K562 (cell line): ENCODE measurements at regions not wholly inside any gene's neighbourhood (a gene's known extent, or its start where the extent isn't known, plus 50 kb on each side); places are given as distances from the start of the nearest gene placed in this dataset.

Experiments used
- ATAC-seq: fragments of 200-7000 bp; cut with Tn5 transposase; 3 replicates; pipeline ENCODE4 v1.9.1; 2020; ENCODE audit warnings: moderate library complexity
- BruUV-seq: library from RNA; stranded (reverse); fragments of 400-500 nt; replicated peaks from 2 replicates; lab custom pipeline; 2021; lab: Mats Ljungman, UMichigan
- CTCF ChIA-PET: fragments of 300-600 bp; formaldehyde crosslinking; extraction: SDS; loops from one replicate; lab custom pipeline; 2021; ENCODE audit warnings: low intra/inter-chr PET ratio; lab: Yijun Ruan, JAX
- POLR2A ChIA-PET: fragments of 300-600, 350-650 bp; sonication (Branson Sonifier 250); formaldehyde crosslinking; extraction: SDS; loops from one replicate; lab custom pipeline; 2021; ENCODE audit warnings: antibody characterized with exemption, inconsistent platforms; lab: Yijun Ruan, JAX
- DNase-seq, 4 experiments: peaks; one replicate each; pipeline versions ENCODE4 v3.0.0 to v3.0.0-alpha.2; 2011 to 2018; ENCODE audit warnings: low spot score in 3 of 4, mixed read lengths in 3 of 4; ENCODE audit errors: extremely low read depth in 1 of 4
- FAIRE-seq: peaks from 2 replicates; lab custom pipeline; 2011; peaks lifted over from hg19 to GRCh38; lab: Jason Lieb, UNC
- H2AFZ ChIP-seq: 2 replicates; pipeline ENCODE4 v1.6.0; 2011; ENCODE audit warnings: low read depth, low read length, control low read depth, inconsistent platforms
- H3K27ac ChIP-seq: fragments of 200-600 bp; 3 replicates; pipeline ENCODE4 v1.8.0; 2011; ENCODE audit warnings: low read depth, mild to moderate bottlenecking, control low read depth, inconsistent platforms, low read length, moderate library complexity, mixed read lengths; ENCODE audit errors: extremely low read depth
- H3K27me3 ChIP-seq, 2 experiments: fragments of 300-600 bp in 1 of 2; 2 replicates in 1 of 2; 3 replicates in 1 of 2; pipeline versions ENCODE4 v1.6.0 to v1.8.0; 2011; ENCODE audit warnings: inconsistent platforms in 2 of 2, low read length in 2 of 2, mild to moderate bottlenecking in 1 of 2, mixed read lengths in 1 of 2, moderate library complexity in 1 of 2; ENCODE audit not compliant: control insufficient read depth in 2 of 2, insufficient read depth in 2 of 2
- H3K36me3 ChIP-seq: fragments of 300-600 bp; 3 replicates; pipeline ENCODE4 v1.8.0; 2011; ENCODE audit warnings: mild to moderate bottlenecking, low read length, inconsistent platforms; ENCODE audit not compliant: control insufficient read depth, insufficient read depth
- H3K4me1 ChIP-seq, 2 experiments: fragments of 200-600 bp in 1 of 2; replicated peaks in 1 of 2; 2 replicates in 1 of 2; 3 replicates in 1 of 2; pipeline versions ENCODE4 v1.5.1 to v1.8.0; 2011; ENCODE audit warnings: inconsistent platforms in 2 of 2, low read length in 2 of 2, mild to moderate bottlenecking in 1 of 2, mixed read lengths in 1 of 2, moderate library complexity in 1 of 2; ENCODE audit not compliant: control insufficient read depth in 2 of 2, insufficient read depth in 2 of 2
- H3K4me2 ChIP-seq: 2 replicates; pipeline ENCODE4 v1.6.1; 2011; ENCODE audit warnings: low read length, control low read depth, inconsistent platforms, mixed read lengths; ENCODE audit not compliant: insufficient read depth
- H3K4me3 ChIP-seq: fragments of 200-600 bp; sonication (generic), shearing (Covaris generic); 2 replicates; pipeline ENCODE4 v1.5.1; 2016; ENCODE audit warnings: control low read depth, inconsistent platforms
- H3K79me2 ChIP-seq: fragments of 200-600 bp; 3 replicates; pipeline ENCODE4 v1.8.0; 2011; ENCODE audit warnings: low read length, inconsistent platforms; ENCODE audit not compliant: control insufficient read depth, insufficient read depth
- H3K9ac ChIP-seq, 2 experiments: 2 replicates each; pipeline versions ENCODE4 v1.6.0 to v1.6.1; 2011; ENCODE audit warnings: low read depth in 2 of 2, low read length in 2 of 2, control low read depth in 1 of 2, inconsistent platforms in 1 of 2, mild to moderate bottlenecking in 1 of 2, mixed read lengths in 1 of 2; ENCODE audit not compliant: insufficient read depth in 1 of 2
- H3K9me1 ChIP-seq: one replicate; pipeline ENCODE4 v1.6.0; 2011; ENCODE audit warnings: inconsistent platforms, mild to moderate bottlenecking, low read length, moderate library complexity; ENCODE audit not compliant: control insufficient read depth, insufficient read depth
- H3K9me3 ChIP-seq: replicated peaks from 2 replicates; pipeline ENCODE4 v1.5.1; 2011; ENCODE audit warnings: low read depth, low read length, inconsistent platforms; ENCODE audit not compliant: control insufficient read depth, insufficient read depth
- H4K20me1 ChIP-seq: replicated peaks from 2 replicates; pipeline ENCODE4 v1.6.1; 2011; ENCODE audit warnings: low read length, inconsistent platforms, mixed read lengths; ENCODE audit not compliant: control insufficient read depth, insufficient read depth
- ARHGAP35 ChIP-seq: fragments of 450-650 bp; IDR thresholded peaks from 2 replicates; pipeline ENCODE4 v1.6.1; 2018; ENCODE audit not compliant: partially characterized antibody
- BRD4 ChIP-seq: fragments of 200-600 bp; sonication (generic); IDR thresholded peaks from 2 replicates; pipeline ENCODE4 v1.6.1; 2017; ENCODE audit warnings: inconsistent platforms
- DDX20 ChIP-seq: fragments of 450-650 bp; IDR thresholded peaks from 2 replicates; pipeline ENCODE4 v1.6.1; 2016; ENCODE audit warnings: missing genetic modification characterization, low read depth, mild to moderate bottlenecking, missing compliant biosample characterization, moderate library complexity
- KDM4B ChIP-seq, 2 experiments: fragments of 450-650 bp in 1 of 2; sonication (generic) in 1 of 2; IDR thresholded peaks; 2 replicates each; pipeline ENCODE4 v1.6.1; 2016 to 2017; ENCODE audit warnings: borderline replicate concordance in 2 of 2, antibody characterized with exemption in 1 of 2, low read depth in 1 of 2, mild to moderate bottlenecking in 1 of 2
- MLLT1 ChIP-seq, 2 experiments: fragments of 450-650 bp; IDR thresholded peaks; 2 replicates each; pipeline ENCODE4 v1.6.1; 2016
- NR3C1 ChIP-seq: sonication (generic); formaldehyde crosslinking; IDR thresholded peaks from 2 replicates; pipeline ENCODE4 v1.8.1; 2022; ENCODE audit warnings: missing genetic modification reagents
- RAD21 ChIP-seq, 2 experiments: fragments of 250-450 bp in 1 of 2; fragments of 450-650 bp in 1 of 2; sonication (Bioruptor Pico) in 1 of 2; formaldehyde crosslinking in 1 of 2; IDR thresholded peaks in 1 of 2; conservative IDR thresholded peaks in 1 of 2; 2 replicates each; pipeline versions ENCODE4 v1.4.0 to v1.8.0; 2020 to 2022; ENCODE audit warnings: mild to moderate bottlenecking in 2 of 2, moderate library complexity in 1 of 2
- RCOR1 ChIP-seq, 2 experiments: IDR thresholded peaks; 2 replicates each; pipeline ENCODE4 v1.6.1; 2012; ENCODE audit warnings: low read depth in 2 of 2, low read length in 2 of 2, borderline replicate concordance in 1 of 2, improper control_type of control experiment in 1 of 2
- ZFP1 ChIP-seq: fragments of 450-650 bp; formaldehyde crosslinking; IDR thresholded peaks from 2 replicates; pipeline ENCODE4 v1.4.0; 2020; ENCODE audit warnings: mild to moderate bottlenecking, mixed read lengths
- ZNF197 ChIP-seq: fragments of 200-800 bp; sonication (Bioruptor generic); IDR thresholded peaks from 2 replicates; pipeline ENCODE4 v1.6.1; 2016; ENCODE audit warnings: low read depth, missing genetic modification characterization, missing compliant biosample characterization
- ZNF764 ChIP-seq: fragments of 250-450 bp; sonication (Bioruptor Pico); IDR thresholded peaks from 2 replicates; pipeline ENCODE4 v1.4.0; 2020; ENCODE audit warnings: low read depth, mild to moderate bottlenecking, moderate library complexity
- WGBS: fragments of 100-300 bp; shearing (Covaris generic); methylation state at CpG from one replicate; pipeline ENCODE4 v1.1.6; 2016; ENCODE audit warnings: low coverage, mixed read lengths; ENCODE audit not compliant: insufficient coverage; ENCODE audit errors: missing lambda C conversion rate; 5-methylcytosine and 5-hydroxymethylcytosine counted together
- in situ Hi-C: fragments of 300-500 bp; cut with MboI; formaldehyde crosslinking; loops from 4 replicates; pipeline ENCODE4 v1.15.0; 2018; ENCODE audit warnings: inconsistent platforms, mixed read lengths
- intact Hi-C: fragments of 100-400 bp; cut with micrococcal nuclease; formaldehyde crosslinking; loops from 2 replicates; pipeline ENCODE4 v1.14.2; 2022

GRCh38 chr6:81656231-81656630 is 96.2 kb downstream of the TENT5A start (continued):
- TF ChIP-seq RCOR1 (IDR thresholded peaks at IDR 0.05; ENCODE audit: borderline replicate concordance in 1 of 2, low read depth in 2 of 2, low read length in 2 of 2) (no peak), ZFP1 (CRISPR knock-in tag) (no peak), NR3C1 (no peak), MLLT1 (IDR thresholded peaks at IDR 0.05) (no peak), ZNF197 (CRISPR knock-in tag) (no peak), ARHGAP35 (no peak)
- TF ChIP-seq, all 486 proteins: peak for 0

DNA sequence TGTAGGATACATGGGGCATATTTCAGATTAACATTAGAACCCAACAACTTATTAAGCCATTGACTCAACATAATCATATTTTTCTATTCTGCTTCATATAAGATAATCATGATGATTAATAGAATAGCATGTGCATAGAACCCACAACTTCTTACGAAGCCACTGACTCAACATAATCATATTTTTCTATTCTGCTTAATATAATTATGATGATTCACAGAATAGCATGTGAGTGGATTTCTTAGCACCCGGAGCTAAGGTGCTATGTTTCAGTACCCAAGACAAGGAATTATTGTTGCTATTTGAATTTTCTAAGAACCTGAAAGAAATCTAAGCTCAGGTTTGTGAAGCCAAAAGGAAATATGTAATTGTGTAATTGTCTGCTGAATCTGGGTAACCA is 96.8 kb downstream of the TENT5A start:
- Histone ChIP-seq H3K9ac (no peak overlapping the region), H3K4me1 (no peaks in the 10 kb centered on the region), H2AFZ (no peak overlapping the region), H3K9me3 (no peaks in the 10 kb centered on the region), H3K27me3 (no peaks in the 10 kb centered on the region), H3K36me3 (no peaks in the 10 kb centered on the region), H3K4me3 (no peak overlapping the region), H3K4me2 (no peak overlapping the region), H3K27ac (no peak overlapping the region), H3K9me1 (no peaks in the 10 kb centered on the region), H3K79me2 (no peaks in the 10 kb centered on the region), H4K20me1 (no peaks in the 10 kb centered on the region)
- TF ChIP-seq DDX20 (tag): no peak
- TF ChIP-seq KDM4B (IDR thresholded peaks at IDR 0.05; ENCODE audit: borderline replicate concordance in 2 of 2, low read depth in 1 of 2): no peak
- no peak for TF ChIP-seq BRD4
- no peak for TF ChIP-seq RAD21 (CRISPR knock-in tag; conservative IDR thresholded peaks at IDR 0.05 in 1 of 2, IDR thresholded peaks at IDR 0.05 in 1 of 2)
- no peak for TF ChIP-seq ZNF764 (CRISPR knock-in tag)
- ChIA-PET POLR2A (no interaction called here), CTCF (no interaction called here)
- DNase-seq (no peak), ATAC-seq (no peak), FAIRE-seq (no peak)
- in situ Hi-C loops: no loop called here
- intact Hi-C loops: no loop called here
- no TSS peak for BruUV-seq
- 0% methylated on average over 2 of the region's 2 CpGs for WGBS
